ENCODE measurements at regions not wholly inside any gene's neighbourhood (a gene's known extent, or its start where the extent isn't known, plus 50 kb on each side); places are given as distances from the start of the nearest gene placed in this dataset.
"Not testable (repeated sequence)": the region's sequence is repeated elsewhere in the genome, so short reads cannot be mapped to it uniquely, and the experiment has no call there.

- DNase-seq (ENCODE audit: low read depth in 4 of 4, low spot score in 1 of 4): no peak
Observed at GRCh38 chr3:72660270-72661114, 187.8 kb downstream of the SHQ1 start.

DNA sequence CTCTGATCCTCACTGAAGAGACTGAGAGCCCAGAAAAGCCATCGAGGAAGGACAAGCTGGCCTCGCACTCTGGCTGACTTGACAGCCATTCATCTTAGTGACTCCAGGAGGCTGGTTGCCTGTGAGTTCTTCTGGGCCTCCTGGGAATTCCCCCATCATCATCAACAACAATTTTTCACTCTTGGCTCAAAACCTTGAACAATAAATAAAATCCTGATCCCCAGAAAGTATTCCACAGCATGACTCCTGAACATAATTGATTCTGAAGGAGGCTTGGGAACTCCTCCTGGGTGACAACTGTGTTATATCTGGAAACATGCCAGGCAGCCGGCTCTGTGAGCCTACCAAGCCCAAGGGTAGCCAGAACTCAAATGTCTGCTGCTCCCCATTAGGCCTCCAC lies 188.6 kb downstream of the SHQ1 start:
- DNase-seq (ENCODE audit: low read depth in 4 of 4, low spot score in 1 of 4): no peak

DNA sequence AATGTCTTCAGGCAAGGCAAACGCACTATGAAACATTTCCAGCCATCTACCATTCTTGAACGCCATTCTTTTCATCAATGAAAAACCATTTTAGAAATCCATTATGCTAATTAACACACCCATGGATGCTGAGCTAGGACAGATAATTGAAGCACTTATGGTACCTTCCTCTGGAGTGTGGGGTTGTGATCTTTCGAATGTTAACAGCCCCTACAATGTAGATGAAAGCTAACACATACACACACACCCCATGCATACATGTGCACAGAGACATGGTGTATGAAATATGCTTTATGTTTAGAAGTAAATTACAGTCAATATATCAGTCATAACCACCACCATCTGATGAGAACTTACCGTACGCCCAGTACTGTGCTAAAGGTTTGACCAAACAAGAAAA lies 189.1 kb downstream of the SHQ1 start:
- no peak for DNase-seq (ENCODE audit: low read depth in 4 of 4, low spot score in 1 of 4)

- DNase-seq (ENCODE audit: low read depth in 4 of 4, low spot score in 1 of 4): no peak
Observed at GRCh38 chr3:72658466-72659100, 189.7 kb downstream of the SHQ1 start.

GRCh38 chr3:72657666-72658065 lies 190.6 kb downstream of the SHQ1 start:
- DNase-seq (ENCODE audit: low read depth in 4 of 4, low spot score in 1 of 4): peak in 3 of 4 experiments; percentile 3 to 35 (median 6)

DNA sequence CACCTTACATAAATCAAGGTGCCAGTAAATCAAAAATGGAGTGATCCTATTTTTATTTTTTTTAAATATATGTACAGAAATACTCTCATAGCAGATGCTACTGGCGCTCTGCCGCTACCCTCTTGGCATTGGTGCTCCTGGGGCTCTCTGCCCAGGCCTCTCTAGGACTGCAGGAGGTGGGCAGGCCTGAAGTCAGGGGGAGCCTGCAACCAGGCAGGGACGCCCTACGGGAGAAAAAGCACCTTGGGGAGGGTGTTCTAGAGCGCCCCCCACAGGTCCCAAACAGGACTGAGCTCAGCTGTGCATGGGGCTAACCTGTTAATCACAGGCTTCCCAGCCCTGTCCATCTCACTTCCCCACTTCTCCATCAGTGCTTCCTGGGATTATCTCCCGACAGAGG lies 192.5 kb downstream of the SHQ1 start:
- no peak for DNase-seq (ENCODE audit: low read depth in 4 of 4, low spot score in 1 of 4)

DNA sequence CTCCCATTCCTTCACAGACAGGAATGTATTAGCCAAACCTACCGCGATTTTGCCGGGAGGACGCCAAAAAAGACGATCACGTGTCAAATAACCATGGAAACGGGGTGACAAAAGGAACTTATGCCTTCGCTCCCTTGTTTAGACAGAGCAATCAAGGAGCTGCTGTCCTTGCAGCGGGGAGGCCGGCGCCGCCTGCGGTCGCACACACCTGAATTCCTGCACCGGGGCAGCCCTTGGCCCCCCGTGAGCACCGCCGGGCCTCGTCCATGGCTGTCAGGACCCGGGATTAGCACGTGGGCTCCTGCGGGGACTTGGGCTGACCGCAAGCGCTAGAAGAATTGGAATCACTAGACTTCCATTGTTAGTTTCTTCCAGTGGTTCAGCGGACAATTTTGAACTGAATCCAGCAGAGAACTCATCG lies 193.1 kb downstream of the SHQ1 start:
- DNase-seq (ENCODE audit: low read depth in 4 of 4, low spot score in 1 of 4): no peak

DNA sequence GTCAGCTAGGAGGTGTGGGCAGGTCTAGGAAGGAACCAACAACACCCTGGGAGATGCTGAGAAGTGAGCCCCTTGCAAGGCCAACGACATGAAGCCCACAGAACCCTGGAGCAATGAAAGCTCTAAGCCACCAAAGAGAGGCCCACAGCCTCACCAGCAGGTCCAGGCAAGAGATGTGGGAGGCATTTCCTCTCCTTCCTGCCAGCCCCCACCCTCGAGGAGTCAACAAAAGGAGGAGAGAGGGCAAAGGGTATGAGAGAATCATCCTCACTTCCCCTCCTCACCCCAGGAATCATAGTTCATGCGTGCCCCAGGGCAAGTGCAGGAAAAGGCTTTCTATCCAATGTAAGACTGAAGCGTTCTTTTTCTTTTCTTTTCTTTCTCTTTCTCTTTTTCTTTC lies 195.8 kb downstream of the SHQ1 start:
- DNase-seq (ENCODE audit: low read depth in 4 of 4, low spot score in 1 of 4): no peak

GRCh38 chr3:72651498-72651897 lies 196.7 kb downstream of the SHQ1 start:
- no peak for DNase-seq (ENCODE audit: low read depth in 4 of 4, low spot score in 1 of 4)

- DNase-seq (ENCODE audit: low read depth in 4 of 4, low spot score in 1 of 4): no peak
Observed at GRCh38 chr3:72646263-72646662, 202.0 kb downstream of the SHQ1 start.

DNA sequence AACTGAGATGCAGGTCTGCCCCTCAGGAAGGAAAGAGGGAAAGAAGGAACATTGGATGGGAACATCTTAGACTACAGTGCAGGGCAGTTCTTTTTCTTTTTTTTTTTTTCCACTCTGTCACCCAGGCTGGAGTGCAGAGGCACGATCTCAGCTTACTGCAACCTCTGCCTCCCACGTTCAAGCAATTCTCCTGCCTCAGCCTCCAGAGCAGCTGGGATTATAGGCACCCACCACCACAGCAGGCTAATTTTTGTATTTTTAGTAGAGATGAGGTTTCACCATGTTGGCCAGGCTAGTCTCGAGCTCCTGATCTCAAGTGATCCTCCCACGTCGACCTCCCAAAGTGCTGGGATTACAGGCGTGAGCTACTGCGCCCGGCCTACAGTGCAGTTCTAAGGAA lies 204.6 kb downstream of the SHQ1 start:
- DNase-seq (ENCODE audit: low read depth in 4 of 4, low spot score in 1 of 4): not testable (repeated sequence)

GRCh38 chr3:72641684-72642083 lies 206.6 kb downstream of the SHQ1 start:
- DNase-seq (ENCODE audit: low read depth in 4 of 4, low spot score in 1 of 4): no peak

GRCh38 chr3:72641072-72641471 lies 207.2 kb downstream of the SHQ1 start:
- no peak for DNase-seq (ENCODE audit: low read depth in 4 of 4, low spot score in 1 of 4)

DNA sequence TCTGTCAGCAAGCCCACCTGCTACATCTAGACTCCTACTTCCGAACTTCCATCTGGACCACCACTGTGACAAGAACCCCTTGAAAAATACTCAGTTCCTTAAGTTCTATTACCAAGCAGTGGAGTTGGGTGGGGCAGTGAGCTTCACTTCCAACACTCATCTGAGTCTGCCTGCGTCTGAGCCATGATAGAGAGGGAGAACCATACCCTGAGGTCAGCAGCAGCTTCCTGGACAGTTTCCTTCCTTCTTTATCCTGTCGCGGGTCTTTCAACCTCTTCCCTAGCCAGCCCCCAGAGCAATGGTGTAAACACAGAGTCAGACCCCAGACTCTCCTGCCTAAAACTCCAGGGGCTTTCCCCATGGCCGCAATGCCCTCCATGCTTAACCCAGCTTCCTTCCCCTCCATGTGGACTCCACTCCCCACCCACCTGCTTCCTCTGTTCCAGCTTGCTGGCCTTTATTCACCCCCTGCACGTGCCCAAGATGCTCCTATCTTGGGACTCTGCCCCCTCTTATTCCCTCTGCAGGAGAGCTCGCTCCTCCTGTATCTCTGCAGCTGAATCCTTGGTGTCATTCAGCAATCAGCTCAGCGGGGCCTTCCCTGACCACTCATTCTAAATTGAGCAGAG lies 211.2 kb downstream of the SHQ1 start:
- no peak for DNase-seq (ENCODE audit: low read depth in 4 of 4, low spot score in 1 of 4)

- DNase-seq (ENCODE audit: low read depth in 4 of 4, low spot score in 1 of 4): no peak
Observed at GRCh38 chr3:72635551-72635950, 212.7 kb downstream of the SHQ1 start.

GRCh38 chr3:72634128-72634527 lies 214.1 kb downstream of the SHQ1 start:
- DNase-seq (ENCODE audit: low read depth in 4 of 4, low spot score in 1 of 4): no peak

GRCh38 chr3:72633534-72633933 lies 214.7 kb downstream of the SHQ1 start:
- no peak for DNase-seq (ENCODE audit: low read depth in 4 of 4, low spot score in 1 of 4)

- no peak for DNase-seq (ENCODE audit: low read depth in 4 of 4, low spot score in 1 of 4)
Observed at GRCh38 chr3:72633121-72633520, 215.1 kb downstream of the SHQ1 start.

- DNase-seq (ENCODE audit: low read depth in 4 of 4, low spot score in 1 of 4): no peak
Observed at GRCh38 chr3:72632129-72632528, 216.1 kb downstream of the SHQ1 start.

DNA sequence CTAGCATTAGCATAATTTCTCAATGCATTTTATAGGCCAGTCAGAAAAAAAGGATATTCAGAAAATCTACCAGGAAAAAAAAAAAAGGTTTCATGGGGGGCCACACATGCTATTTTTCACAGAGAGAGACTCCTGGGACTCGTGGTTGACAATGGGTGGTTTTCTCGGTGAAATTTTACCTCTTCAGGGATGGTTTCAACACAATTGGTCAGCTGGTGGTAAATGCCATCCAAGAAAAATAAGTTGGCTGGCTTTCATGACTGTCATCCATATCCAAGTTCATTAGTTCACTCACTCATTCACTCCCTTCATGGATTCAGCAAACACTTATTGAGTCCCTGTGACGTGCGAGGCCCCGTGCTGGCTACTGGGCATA lies 217.3 kb downstream of the SHQ1 start:
- no peak for DNase-seq (ENCODE audit: low read depth in 4 of 4, low spot score in 1 of 4)

DNA sequence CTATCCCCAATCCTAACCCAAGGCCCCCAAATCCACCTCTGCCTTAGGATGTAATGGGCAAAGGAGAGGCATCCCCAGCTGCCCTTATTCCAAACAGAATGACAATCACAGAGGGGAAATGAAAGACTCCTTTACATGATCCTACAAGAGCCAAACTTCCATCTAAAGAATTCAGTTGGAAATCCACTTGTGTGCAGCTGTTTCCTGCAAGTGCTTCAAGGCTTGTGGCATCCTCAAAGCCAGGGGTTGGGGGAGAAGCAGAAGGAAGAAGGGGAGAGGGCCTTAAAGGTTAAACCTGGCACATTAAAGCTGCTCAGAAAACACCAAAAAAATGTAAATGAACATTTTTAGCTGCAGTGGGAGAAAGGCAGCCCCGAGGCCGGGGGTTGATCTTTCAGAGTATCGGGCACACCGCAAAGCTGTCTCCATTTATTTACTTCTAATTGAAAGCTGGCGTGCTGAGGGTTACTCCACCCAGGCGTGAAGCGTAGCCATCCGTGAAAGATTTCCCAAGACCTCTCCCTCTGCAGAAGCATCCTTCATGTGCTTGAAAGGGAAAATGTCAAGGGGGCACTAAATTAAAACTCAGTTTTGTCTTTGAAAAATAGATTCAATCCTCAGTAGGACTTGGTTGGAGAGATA lies 217.8 kb downstream of the SHQ1 start:
- no peak for DNase-seq (ENCODE audit: low read depth in 4 of 4, low spot score in 1 of 4)

GRCh38 chr3:72629191-72629631 lies 219.0 kb downstream of the SHQ1 start:
- no peak for DNase-seq (ENCODE audit: low read depth in 4 of 4, low spot score in 1 of 4)
